HCT116 (cell line): ENCODE measurements at regions not wholly inside any gene's neighbourhood (a gene's known extent, or its start where the extent isn't known, plus 50 kb on each side); places are given as distances from the start of the nearest gene placed in this dataset.

Source experiments
- ATAC-seq: fragments of 200-7000 bp; cut with Tn5 transposase; 2 replicates; pipeline ENCODE4 v1.9.1; 2020; ENCODE audit warnings: mild to moderate bottlenecking, moderate library complexity
- BruUV-seq: library from RNA; stranded (reverse); fragments of 400-500 nt; replicated peaks from 2 replicates; lab custom pipeline; 2021; lab: Mats Ljungman, UMichigan
- CTCF ChIA-PET: fragments of 300-600 bp; sonication (Branson Sonifier 250); formaldehyde crosslinking; loops from one replicate; lab custom pipeline; 2021; ENCODE audit warnings: antibody characterized with exemption; lab: Charles Lee
- POLR2A ChIA-PET: fragments of 300-600, 350-600 bp; sonication (Branson Sonifier 250); formaldehyde crosslinking; loops from one replicate; lab custom pipeline; 2021; ENCODE audit warnings: antibody characterized with exemption; lab: Charles Lee
- RAD21 ChIA-PET, 2 experiments: fragments of 300-600 bp; sonication (Branson Sonifier 250); formaldehyde crosslinking; loops; one replicate each; lab custom pipeline; 2023; ENCODE audit warnings: low total read pairs in 2 of 2; ENCODE audit not compliant: uncharacterized antibody in 2 of 2, unreplicated experiment in 2 of 2, low non-redundant PET in 1 of 2; lab: Charles Lee
- DNase-seq: peaks from one replicate; pipeline ENCODE4 v3.0.0-alpha.2; 2010; ENCODE audit warnings: low read depth, low spot score
- H2AFZ ChIP-seq: fragments of 200-600 bp; shearing (Covaris generic), sonication (generic); 2 replicates; pipeline ENCODE4 v1.6.1; 2017; ENCODE audit warnings: low read depth, mixed run types, mixed read lengths, antibody characterized with exemption, low read length; ENCODE audit not compliant: poor library complexity, severe bottlenecking
- H3K27ac ChIP-seq: 2 replicates; pipeline ENCODE4 v1.5.1; 2012; ENCODE audit warnings: low read depth, low read length
- H3K27me3 ChIP-seq: fragments of 200-600 bp; sonication (generic); 2 replicates; pipeline ENCODE4 v1.6.1; 2016; ENCODE audit warnings: mixed run types, low read length, mixed read lengths; ENCODE audit not compliant: insufficient read depth
- H3K36me3 ChIP-seq, 2 experiments: fragments of 200-500 bp in 1 of 2; fragments of 200-600 bp in 1 of 2; sonication (Bioruptor generic) in 1 of 2; sonication (generic) in 1 of 2; 2 replicates each; pipeline versions ENCODE4 v1.5.1 to v1.6.1; 2014 to 2016; ENCODE audit warnings: low read length in 2 of 2, inconsistent platforms in 1 of 2, mixed read lengths in 1 of 2, mixed run types in 1 of 2; ENCODE audit not compliant: insufficient read depth in 2 of 2, control insufficient read depth in 1 of 2
- H3K4me1 ChIP-seq, 2 experiments: fragments of 200-600 bp in 1 of 2; sonication (generic) in 1 of 2; 2 replicates each; pipeline versions ENCODE4 v1.5.1 to v1.6.1; 2012 to 2017; ENCODE audit warnings: low read length in 2 of 2, inconsistent platforms in 1 of 2, mild to moderate bottlenecking in 1 of 2, mixed read lengths in 1 of 2, mixed run types in 1 of 2, moderate library complexity in 1 of 2; ENCODE audit not compliant: insufficient read depth in 2 of 2, control insufficient read depth in 1 of 2
- H3K4me2 ChIP-seq: fragments of 200-600 bp; sonication (generic); 2 replicates; pipeline ENCODE4 v1.6.1; 2017; ENCODE audit warnings: mixed run types, low read length, mixed read lengths
- H3K4me3 ChIP-seq, 2 experiments: fragments of 200-600 bp in 1 of 2; sonication (generic) in 1 of 2; replicated peaks in 1 of 2; 2 replicates each; pipeline ENCODE4 v1.5.1; 2011 to 2016; ENCODE audit warnings: low read length in 2 of 2, control low read depth in 1 of 2, low read depth in 1 of 2, mild to moderate bottlenecking in 1 of 2, mixed read lengths in 1 of 2, mixed run types in 1 of 2
- H3K79me2 ChIP-seq: fragments of 200-600 bp; sonication (generic); 2 replicates; pipeline ENCODE4 v1.6.1; 2017; ENCODE audit warnings: mild to moderate bottlenecking, mixed run types, low read length, moderate library complexity, mixed read lengths; ENCODE audit not compliant: insufficient read depth
- H3K9ac ChIP-seq: fragments of 200-600 bp; sonication (generic); 2 replicates; pipeline ENCODE4 v1.6.1; 2016; ENCODE audit warnings: low read length, mixed read lengths
- H3K9me2 ChIP-seq: fragments of 200-600 bp; sonication (generic), shearing (Covaris generic); 2 replicates; pipeline ENCODE4 v1.6.1; 2017; ENCODE audit warnings: mixed run types, mild to moderate bottlenecking, moderate library complexity; ENCODE audit not compliant: insufficient read depth
- H3K9me3 ChIP-seq, 2 experiments: fragments of 200-500 bp in 1 of 2; fragments of 200-600 bp in 1 of 2; sonication (Bioruptor generic) in 1 of 2; sonication (generic) in 1 of 2; 2 replicates each; pipeline ENCODE4 v1.6.1; 2014 to 2017; ENCODE audit warnings: low read length in 2 of 2, mixed read lengths in 2 of 2, inconsistent platforms in 1 of 2, low read depth in 1 of 2, mild to moderate bottlenecking in 1 of 2, mixed run types in 1 of 2, moderate library complexity in 1 of 2; ENCODE audit not compliant: control insufficient read depth in 1 of 2, insufficient read depth in 1 of 2
- H4K20me1 ChIP-seq: fragments of 200-600 bp; sonication (generic), shearing (Covaris generic); 2 replicates; pipeline ENCODE4 v1.6.1; 2017; ENCODE audit warnings: mixed run types, mild to moderate bottlenecking, moderate library complexity; ENCODE audit not compliant: insufficient read depth
- CEBPB ChIP-seq: IDR thresholded peaks from 2 replicates; pipeline ENCODE4 v1.6.1; 2012; ENCODE audit warnings: low read depth
- EGR1 ChIP-seq: IDR thresholded peaks from 2 replicates; pipeline ENCODE4 v1.6.1; 2012; ENCODE audit warnings: low read depth
- ELF1 ChIP-seq: IDR thresholded peaks from 2 replicates; pipeline ENCODE4 v1.6.1; 2012; ENCODE audit warnings: low read depth, borderline replicate concordance
- FOSL1 ChIP-seq: IDR thresholded peaks from 2 replicates; pipeline ENCODE4 v1.6.1; 2012; ENCODE audit warnings: low read depth
- JUND ChIP-seq: IDR thresholded peaks from 2 replicates; pipeline ENCODE4 v1.6.1; 2012
- MAX ChIP-seq: IDR thresholded peaks from 2 replicates; pipeline ENCODE4 v1.6.1; 2012
- POLR2A ChIP-seq: IDR thresholded peaks from 2 replicates; pipeline ENCODE4 v1.7.0; 2011; ENCODE audit warnings: borderline replicate concordance; ENCODE audit not compliant: insufficient read depth, insufficient read length; ENCODE audit errors: extremely low read depth
- POLR2AphosphoS5 ChIP-seq: IDR thresholded peaks from 2 replicates; pipeline ENCODE4 v1.6.1; 2011; ENCODE audit warnings: mild to moderate bottlenecking, low read depth, low read length, moderate library complexity
- RAD21 ChIP-seq: IDR thresholded peaks from 2 replicates; pipeline ENCODE4 v1.6.1; 2012; ENCODE audit warnings: low read depth, mild to moderate bottlenecking
- SP1 ChIP-seq: IDR thresholded peaks from 2 replicates; pipeline ENCODE4 v1.6.1; 2012; ENCODE audit warnings: low read depth
- SRF ChIP-seq: IDR thresholded peaks from 2 replicates; pipeline ENCODE4 v1.6.1; 2012; ENCODE audit warnings: low read depth
- TCF7L2 ChIP-seq: IDR thresholded peaks from 2 replicates; pipeline ENCODE4 v1.7.0; 2011; ENCODE audit warnings: borderline replicate concordance, inconsistent platforms; ENCODE audit not compliant: insufficient read depth, insufficient read length; ENCODE audit errors: extremely low read depth
- YY1 ChIP-seq: IDR thresholded peaks from 2 replicates; pipeline ENCODE4 v1.6.1; 2011; ENCODE audit warnings: low read length, low read depth, moderate library complexity, mild to moderate bottlenecking; ENCODE audit not compliant: insufficient replicate concordance; ENCODE audit errors: extremely low read depth
- ZNF274 ChIP-seq: fragments of 200-500 bp; sonication (Bioruptor generic); IDR thresholded peaks from 2 replicates; pipeline ENCODE4 v1.6.1; 2014; ENCODE audit warnings: mild to moderate bottlenecking, low read depth, low read length, inconsistent platforms
- intact Hi-C: fragments of 100-400 bp; cut with micrococcal nuclease; formaldehyde crosslinking; loops from 2 replicates; pipeline ENCODE4 v1.10.0; 2022
- TF ChIP-seq, protein P1 (sequence below), 3 experiments: fragments of 200-600 bp in 1 of 3; sonication (generic) in 1 of 3; IDR thresholded peaks in 2 of 3; conservative IDR thresholded peaks in 1 of 3; 2 replicates each; pipeline ENCODE4 v1.5.1; 2012 to 2017; ENCODE audit warnings: low read depth in 2 of 3, low read length in 2 of 3, antibody characterized with exemption in 1 of 3, borderline replicate concordance in 1 of 3, control low read depth in 1 of 3, mild to moderate bottlenecking in 1 of 3, mixed read lengths in 1 of 3, mixed run types in 1 of 3, moderate library complexity in 1 of 3; ENCODE audit not compliant: insufficient read depth in 1 of 3
- TF ChIP-seq, protein P2 (sequence below): IDR thresholded peaks from 2 replicates; pipeline ENCODE4 v1.6.1; 2012

DNA sequence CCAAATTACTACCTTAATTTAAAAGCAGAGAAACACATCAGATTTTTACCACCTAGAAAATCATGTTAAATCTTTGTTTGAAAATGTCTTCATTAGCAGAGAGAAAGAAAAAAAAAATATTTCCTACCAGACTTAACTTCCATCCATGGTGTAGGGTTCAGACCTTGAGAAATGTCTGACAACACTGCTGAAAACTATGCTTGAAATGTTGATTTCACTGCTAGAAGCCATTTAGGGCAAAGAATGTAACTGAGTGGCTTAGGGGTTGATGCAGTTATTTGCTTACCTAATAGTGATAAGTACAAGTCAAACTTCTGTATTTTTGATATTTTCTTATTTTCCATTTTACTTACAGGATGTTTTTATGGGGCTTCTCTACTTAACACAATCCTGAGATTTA, 495.6 kb upstream of the NEGR1 start:
- no peak overlapping the region for H3K4me2 ChIP-seq
- no peaks in the 10 kb centered on the region for H3K27me3 ChIP-seq
- TF ChIP-seq FOSL1 (no peak), POLR2A (no peak), SRF (no peak), EGR1 (no peak)
- TF ChIP-seq, protein P1, sequence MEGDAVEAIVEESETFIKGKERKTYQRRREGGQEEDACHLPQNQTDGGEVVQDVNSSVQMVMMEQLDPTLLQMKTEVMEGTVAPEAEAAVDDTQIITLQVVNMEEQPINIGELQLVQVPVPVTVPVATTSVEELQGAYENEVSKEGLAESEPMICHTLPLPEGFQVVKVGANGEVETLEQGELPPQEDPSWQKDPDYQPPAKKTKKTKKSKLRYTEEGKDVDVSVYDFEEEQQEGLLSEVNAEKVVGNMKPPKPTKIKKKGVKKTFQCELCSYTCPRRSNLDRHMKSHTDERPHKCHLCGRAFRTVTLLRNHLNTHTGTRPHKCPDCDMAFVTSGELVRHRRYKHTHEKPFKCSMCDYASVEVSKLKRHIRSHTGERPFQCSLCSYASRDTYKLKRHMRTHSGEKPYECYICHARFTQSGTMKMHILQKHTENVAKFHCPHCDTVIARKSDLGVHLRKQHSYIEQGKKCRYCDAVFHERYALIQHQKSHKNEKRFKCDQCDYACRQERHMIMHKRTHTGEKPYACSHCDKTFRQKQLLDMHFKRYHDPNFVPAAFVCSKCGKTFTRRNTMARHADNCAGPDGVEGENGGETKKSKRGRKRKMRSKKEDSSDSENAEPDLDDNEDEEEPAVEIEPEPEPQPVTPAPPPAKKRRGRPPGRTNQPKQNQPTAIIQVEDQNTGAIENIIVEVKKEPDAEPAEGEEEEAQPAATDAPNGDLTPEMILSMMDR (IDR thresholded peaks at IDR 0.05 in 2 of 3, conservative IDR thresholded peaks at IDR 0.05 in 1 of 3; ENCODE audit: borderline replicate concordance in 1 of 3, insufficient read depth in 1 of 3, low read depth in 2 of 3, low read length in 2 of 3): no peak
- BruUV-seq: no TSS peak
- intact Hi-C loops: no loop called here
- H3K36me3 ChIP-seq: no peaks in the 10 kb centered on the region
- H3K4me3 ChIP-seq: no peak overlapping the region
- CTCF ChIA-PET: no interaction called here
- H2AFZ ChIP-seq: no peak overlapping the region
- no peaks in the 10 kb centered on the region for H3K4me1 ChIP-seq
- POLR2A ChIA-PET: no interaction called here
- no peak overlapping the region for H3K9ac ChIP-seq
- no peak for DNase-seq
- peaks cover 0 to 4% of the 10 kb centered on the region in 2 experiments; a peak in 2 of 4 replicates for H3K9me3 ChIP-seq
- no peaks in the 10 kb centered on the region for H4K20me1 ChIP-seq
- no peaks in the 10 kb centered on the region for H3K79me2 ChIP-seq
- H3K9me2 ChIP-seq: no peaks in the 10 kb centered on the region
- no peak for ATAC-seq
- no peak overlapping the region for H3K27ac ChIP-seq
- RAD21 ChIA-PET: no interaction called here

DNA sequence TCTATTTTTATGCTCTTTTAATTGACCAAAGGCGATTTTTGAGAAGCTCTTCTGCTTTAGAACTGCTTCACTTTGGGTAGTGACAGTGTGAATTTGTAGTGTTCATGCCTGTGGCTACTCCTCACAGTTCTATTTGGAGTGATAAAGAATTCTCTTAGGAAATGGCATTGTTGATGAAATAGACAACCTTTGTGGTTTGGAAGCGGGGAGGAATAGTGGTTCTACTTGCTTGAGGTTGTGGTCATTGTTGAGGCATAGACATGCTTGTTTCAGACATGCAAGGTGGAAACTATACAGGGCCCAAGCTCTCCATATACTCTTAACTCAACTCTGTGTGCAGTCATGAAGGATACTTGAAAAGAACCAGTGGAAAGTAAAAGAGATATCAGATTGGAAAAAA, 481.1 kb upstream of the NEGR1 start:
- Histone ChIP-seq H3K79me2 (no peaks in the 10 kb centered on the region), H3K27me3 (no peaks in the 10 kb centered on the region), H3K4me2 (no peak overlapping the region), H3K9me3 (peaks cover 6 to 17% of the 10 kb centered on the region in 2 experiments; a peak in 2 of 4 replicates), H3K9ac (no peak overlapping the region), H3K27ac (no peak overlapping the region), H3K4me3 (no peak overlapping the region), H2AFZ (no peak overlapping the region), H3K4me1 (no peaks in the 10 kb centered on the region), H4K20me1 (no peaks in the 10 kb centered on the region), H3K36me3 (no peaks in the 10 kb centered on the region; a peak in 1 of 4 replicates), H3K9me2 (no peaks in the 10 kb centered on the region)
- DNase-seq: no peak
- RAD21 ChIA-PET: no interaction called here
- no TSS peak for BruUV-seq
- POLR2A ChIA-PET: no interaction called here
- intact Hi-C loops: no loop called here
- CTCF ChIA-PET: no interaction called here
- ATAC-seq: no peak
- TF ChIP-seq POLR2AphosphoS5 (no peak), ELF1 (no peak), ZNF274 (no peak), RAD21 (no peak), CEBPB (no peak), MAX (no peak), POLR2A (no peak), TCF7L2 (no peak), JUND (no peak), EGR1 (no peak), SP1 (no peak), YY1 (no peak)
- TF ChIP-seq, protein P2, sequence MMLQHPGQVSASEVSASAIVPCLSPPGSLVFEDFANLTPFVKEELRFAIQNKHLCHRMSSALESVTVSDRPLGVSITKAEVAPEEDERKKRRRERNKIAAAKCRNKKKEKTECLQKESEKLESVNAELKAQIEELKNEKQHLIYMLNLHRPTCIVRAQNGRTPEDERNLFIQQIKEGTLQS: no peak
